Liver (tissue), 8 donors: ENCODE measurements at regions not wholly inside any gene's neighbourhood (a gene's known extent, or its start where the extent isn't known, plus 50 kb on each side); places are given as distances from the start of the nearest gene placed in this dataset.

ENCODE experiments used
- DNase-seq: peaks from one replicate; pipeline ENCODE4 v3.0.0-alpha.2; 2017; ENCODE audit warnings: low spot score
- H3K27ac ChIP-seq, 2 donors: one replicate each; pipeline ENCODE4 v1.7.0; 2013; ENCODE audit warnings: inconsistent platforms in 2 of 2, low read length in 2 of 2, control low read depth in 1 of 2, low read depth in 1 of 2, mild to moderate bottlenecking in 1 of 2
- H3K27me3 ChIP-seq, 4 donors: one replicate each; pipeline versions ENCODE4 v1.6.1 to v1.7.0; 2013; ENCODE audit warnings: low read length in 3 of 4, inconsistent platforms in 1 of 4, mild to moderate bottlenecking in 1 of 4, moderate library complexity in 1 of 4; ENCODE audit not compliant: control insufficient read depth in 4 of 4, insufficient read depth in 4 of 4
- H3K36me3 ChIP-seq, 4 donors: one replicate each; pipeline versions ENCODE4 v1.6.1 to v1.7.0; 2013; ENCODE audit warnings: low read length in 3 of 4, mild to moderate bottlenecking in 3 of 4, low read depth in 1 of 4, moderate library complexity in 1 of 4; ENCODE audit not compliant: control insufficient read depth in 4 of 4, insufficient read depth in 3 of 4
- H3K4me1 ChIP-seq, 4 donors: one replicate each; pipeline versions ENCODE4 v1.6.1 to v1.7.0; 2013; ENCODE audit warnings: low read length in 3 of 4, mild to moderate bottlenecking in 3 of 4, moderate library complexity in 1 of 4; ENCODE audit not compliant: control insufficient read depth in 4 of 4, insufficient read depth in 4 of 4
- H3K4me3 ChIP-seq, 3 donors: one replicate each; pipeline versions ENCODE4 v1.6.1 to v1.7.0; 2013; ENCODE audit warnings: low read length in 3 of 3, control low read depth in 1 of 3, low read depth in 1 of 3, mild to moderate bottlenecking in 1 of 3
- H3K9ac ChIP-seq, 2 donors: one replicate each; pipeline ENCODE4 v1.7.0; 2013; ENCODE audit warnings: low read length in 2 of 2, mild to moderate bottlenecking in 2 of 2, moderate library complexity in 2 of 2, control low read depth in 1 of 2, low read depth in 1 of 2
- H3K9me3 ChIP-seq, 4 donors: one replicate each; pipeline versions ENCODE4 v1.6.1 to v1.7.0; 2013; ENCODE audit warnings: low read length in 3 of 4; ENCODE audit not compliant: control insufficient read depth in 4 of 4
- ATF3 ChIP-seq: IDR thresholded peaks from 2 replicates; pipeline ENCODE4 v1.6.1; 2016; ENCODE audit warnings: antibody characterized with exemption
- EGR1 ChIP-seq, 2 donors: IDR thresholded peaks; 2 replicates each; pipeline ENCODE4 v1.6.1; 2016 to 2018; ENCODE audit warnings: antibody characterized with exemption in 2 of 2, low read depth in 2 of 2
- FOXA1 ChIP-seq: IDR thresholded peaks from 2 replicates; pipeline ENCODE4 v1.6.1; 2016; ENCODE audit warnings: antibody characterized with exemption
- FOXA2 ChIP-seq: IDR thresholded peaks from 2 replicates; pipeline ENCODE4 v1.6.1; 2016; ENCODE audit warnings: antibody characterized with exemption
- GABPA ChIP-seq, 2 donors: IDR thresholded peaks in 1 of 2; conservative IDR thresholded peaks in 1 of 2; 2 replicates each; pipeline ENCODE4 v1.6.1; 2016; ENCODE audit warnings: antibody characterized with exemption in 2 of 2, mild to moderate bottlenecking in 1 of 2, moderate library complexity in 1 of 2
- HNF4A ChIP-seq, 2 donors: conservative IDR thresholded peaks; 2 replicates each; pipeline ENCODE4 v1.6.1; 2016; ENCODE audit warnings: antibody characterized with exemption in 2 of 2, mild to moderate bottlenecking in 2 of 2
- HNF4G ChIP-seq: IDR thresholded peaks from 2 replicates; pipeline ENCODE4 v1.6.1; 2016; ENCODE audit warnings: antibody characterized with exemption
- JUND ChIP-seq, 2 donors: IDR thresholded peaks; 2 replicates each; pipeline ENCODE4 v1.6.1; 2016; ENCODE audit warnings: antibody characterized with exemption in 2 of 2
- NR2F2 ChIP-seq: IDR thresholded peaks from 2 replicates; pipeline ENCODE4 v1.6.1; 2016; ENCODE audit warnings: antibody characterized with exemption
- RAD21 ChIP-seq, 2 donors: IDR thresholded peaks; 2 replicates each; pipeline ENCODE4 v1.6.1; 2016; ENCODE audit warnings: antibody characterized with exemption in 2 of 2, mild to moderate bottlenecking in 2 of 2
- REST ChIP-seq: IDR thresholded peaks from 2 replicates; pipeline ENCODE4 v1.6.1; 2016; ENCODE audit warnings: antibody characterized with exemption, mild to moderate bottlenecking
- RXRA ChIP-seq, 2 donors: IDR thresholded peaks; 2 replicates each; pipeline ENCODE4 v1.6.1; 2017 to 2018; ENCODE audit warnings: antibody characterized with exemption in 2 of 2, mild to moderate bottlenecking in 1 of 2
- TAF1 ChIP-seq: conservative IDR thresholded peaks from 2 replicates; pipeline ENCODE4 v1.6.1; 2016; ENCODE audit warnings: antibody characterized with exemption, mild to moderate bottlenecking
- YY1 ChIP-seq: IDR thresholded peaks from 2 replicates; pipeline ENCODE4 v1.6.1; 2016; ENCODE audit warnings: antibody characterized with exemption, mild to moderate bottlenecking
- whole genome bisulfite sequencing: extraction: QIAGEN DNeasy Blood & Tissue Kit; methylation state at CpG from one replicate; pipeline ENCODE4 v1.1.7; 2013; 5-methylcytosine and 5-hydroxymethylcytosine counted together
- TF ChIP-seq, protein P1 (sequence below): fragments of 150-350 bp; IDR thresholded peaks from 2 replicates; pipeline ENCODE4 v1.5.1; 2017; ENCODE audit warnings: improper control_type of control experiment, low read depth, low read length; ENCODE audit not compliant: missing input control
- TF ChIP-seq, protein P2 (sequence below): IDR thresholded peaks from 2 replicates; pipeline ENCODE4 v1.6.1; 2016; ENCODE audit warnings: antibody characterized with exemption
- TF ChIP-seq, protein P3 (sequence below): IDR thresholded peaks from 2 replicates; pipeline ENCODE4 v1.6.1; 2016; ENCODE audit warnings: antibody characterized with exemption
- donor health status: healthy.
- donor health status: healthy.
- donor health status: healthy.
- donor health status: healthy.
- donor health status: healthy.

GRCh38 chr5:89384391-89384790, 501.4 kb upstream of the MEF2C start:
- no peak for DNase-seq
- Histone ChIP-seq H3K27ac (no peak overlapping the region), H3K4me1 (no peaks in the 10 kb centered on the region), H3K4me3 (no peak overlapping the region), H3K9me3 (no peaks in the 10 kb centered on the region), H3K9ac (no peak overlapping the region), H3K36me3 (no peaks in the 10 kb centered on the region), H3K27me3 (no peaks in the 10 kb centered on the region)
- 86% methylated on average over 5 of the region's 5 CpGs for WGBS
- no peak for TF ChIP-seq FOXA2
- no peak for TF ChIP-seq YY1
- TF ChIP-seq GABPA (IDR thresholded peaks at IDR 0.05 in 1 of 2, conservative IDR thresholded peaks at IDR 0.05 in 1 of 2), result no peak
- TF ChIP-seq, protein P1, sequence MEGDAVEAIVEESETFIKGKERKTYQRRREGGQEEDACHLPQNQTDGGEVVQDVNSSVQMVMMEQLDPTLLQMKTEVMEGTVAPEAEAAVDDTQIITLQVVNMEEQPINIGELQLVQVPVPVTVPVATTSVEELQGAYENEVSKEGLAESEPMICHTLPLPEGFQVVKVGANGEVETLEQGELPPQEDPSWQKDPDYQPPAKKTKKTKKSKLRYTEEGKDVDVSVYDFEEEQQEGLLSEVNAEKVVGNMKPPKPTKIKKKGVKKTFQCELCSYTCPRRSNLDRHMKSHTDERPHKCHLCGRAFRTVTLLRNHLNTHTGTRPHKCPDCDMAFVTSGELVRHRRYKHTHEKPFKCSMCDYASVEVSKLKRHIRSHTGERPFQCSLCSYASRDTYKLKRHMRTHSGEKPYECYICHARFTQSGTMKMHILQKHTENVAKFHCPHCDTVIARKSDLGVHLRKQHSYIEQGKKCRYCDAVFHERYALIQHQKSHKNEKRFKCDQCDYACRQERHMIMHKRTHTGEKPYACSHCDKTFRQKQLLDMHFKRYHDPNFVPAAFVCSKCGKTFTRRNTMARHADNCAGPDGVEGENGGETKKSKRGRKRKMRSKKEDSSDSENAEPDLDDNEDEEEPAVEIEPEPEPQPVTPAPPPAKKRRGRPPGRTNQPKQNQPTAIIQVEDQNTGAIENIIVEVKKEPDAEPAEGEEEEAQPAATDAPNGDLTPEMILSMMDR, result no peak
- no peak for TF ChIP-seq TAF1
- no peak for TF ChIP-seq REST
- TF ChIP-seq HNF4G, result no peak
- TF ChIP-seq, protein P2, sequence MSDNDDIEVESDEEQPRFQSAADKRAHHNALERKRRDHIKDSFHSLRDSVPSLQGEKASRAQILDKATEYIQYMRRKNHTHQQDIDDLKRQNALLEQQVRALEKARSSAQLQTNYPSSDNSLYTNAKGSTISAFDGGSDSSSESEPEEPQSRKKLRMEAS, result no peak
- no peak for TF ChIP-seq EGR1 (IDR thresholded peaks at IDR 0.05; ENCODE audit: low read depth in 2 of 2)
- no peak for TF ChIP-seq FOXA1
- no peak for TF ChIP-seq ATF3
- no peak for TF ChIP-seq HNF4A (conservative IDR thresholded peaks at IDR 0.05)
- no peak for TF ChIP-seq NR2F2
- TF ChIP-seq RAD21 (IDR thresholded peaks at IDR 0.05), result no peak

- TF ChIP-seq FOXA1 (no peak), GABPA (IDR thresholded peaks at IDR 0.05 in 1 of 2, conservative IDR thresholded peaks at IDR 0.05 in 1 of 2) (no peak), HNF4A (conservative IDR thresholded peaks at IDR 0.05) (no peak), RXRA (IDR thresholded peaks at IDR 0.05) (no peak), JUND (IDR thresholded peaks at IDR 0.05) (no peak), ATF3 (no peak), TAF1 (no peak), RAD21 (IDR thresholded peaks at IDR 0.05) (no peak)
- TF ChIP-seq, protein P3, sequence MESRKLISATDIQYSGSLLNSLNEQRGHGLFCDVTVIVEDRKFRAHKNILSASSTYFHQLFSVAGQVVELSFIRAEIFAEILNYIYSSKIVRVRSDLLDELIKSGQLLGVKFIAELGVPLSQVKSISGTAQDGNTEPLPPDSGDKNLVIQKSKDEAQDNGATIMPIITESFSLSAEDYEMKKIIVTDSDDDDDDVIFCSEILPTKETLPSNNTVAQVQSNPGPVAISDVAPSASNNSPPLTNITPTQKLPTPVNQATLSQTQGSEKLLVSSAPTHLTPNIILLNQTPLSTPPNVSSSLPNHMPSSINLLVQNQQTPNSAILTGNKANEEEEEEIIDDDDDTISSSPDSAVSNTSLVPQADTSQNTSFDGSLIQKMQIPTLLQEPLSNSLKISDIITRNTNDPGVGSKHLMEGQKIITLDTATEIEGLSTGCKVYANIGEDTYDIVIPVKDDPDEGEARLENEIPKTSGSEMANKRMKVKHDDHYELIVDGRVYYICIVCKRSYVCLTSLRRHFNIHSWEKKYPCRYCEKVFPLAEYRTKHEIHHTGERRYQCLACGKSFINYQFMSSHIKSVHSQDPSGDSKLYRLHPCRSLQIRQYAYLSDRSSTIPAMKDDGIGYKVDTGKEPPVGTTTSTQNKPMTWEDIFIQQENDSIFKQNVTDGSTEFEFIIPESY, result no peak
- TF ChIP-seq, protein P2, result no peak
Observed at GRCh38 chr5:89380635-89381034, 497.7 kb upstream of the MEF2C start.

More at GRCh38 chr5:89380635-89381034, 497.7 kb upstream of the MEF2C start:
- Histone ChIP-seq H3K36me3 (no peaks in the 10 kb centered on the region), H3K4me3 (no peak overlapping the region), H3K9ac (no peak overlapping the region), H3K4me1 (no peaks in the 10 kb centered on the region), H3K27ac (no peak overlapping the region), H3K9me3 (no peaks in the 10 kb centered on the region), H3K27me3 (no peaks in the 10 kb centered on the region)
- DNase-seq, result no peak
